ENCODE measurements at regions not wholly inside any gene's neighbourhood (a gene's known extent, or its start where the extent isn't known, plus 50 kb on each side); places are given as distances from the start of the nearest gene placed in this dataset.
"Not testable (repeated sequence)": the region's sequence is repeated elsewhere in the genome, so short reads cannot be mapped to it uniquely, and the experiment has no call there.

DNA sequence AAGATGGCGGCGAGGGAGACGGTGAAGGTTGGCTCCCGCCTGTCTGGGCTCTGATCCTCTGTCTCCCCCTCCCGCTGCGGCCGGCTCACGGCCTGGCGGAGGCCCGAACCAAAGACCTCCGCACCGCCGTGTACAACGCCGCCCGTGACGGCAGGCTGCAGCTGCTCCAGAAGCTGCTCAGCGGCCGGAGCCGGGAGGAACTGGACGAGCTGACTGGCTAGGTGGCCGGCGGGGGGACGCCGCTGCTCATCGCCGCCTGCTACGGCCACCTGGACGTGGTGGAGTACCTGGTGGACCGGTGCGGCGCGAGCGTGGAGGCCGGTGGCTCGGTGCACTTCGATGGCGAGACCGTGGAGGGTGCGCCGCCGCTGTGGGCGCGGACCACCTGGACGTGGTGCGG, 516.5 kb downstream of the TUBA3C start:
- DNase-seq (ENCODE audit: low spot score), result not testable (repeated sequence)

- not testable (repeated sequence) for DNase-seq (ENCODE audit: low spot score)
Measured at GRCh38 chr13:18663222-18663621, 518.4 kb downstream of the TUBA3C start.

GRCh38 chr13:18643644-18644172, 537.9 kb downstream of the TUBA3C start:
- not testable (repeated sequence) for DNase-seq (ENCODE audit: low spot score)

- not testable (repeated sequence) for DNase-seq (ENCODE audit: low spot score)
Measured at GRCh38 chr13:18628928-18629327, 552.7 kb downstream of the TUBA3C start.

GRCh38 chr13:18628428-18628827, 553.2 kb downstream of the TUBA3C start:
- DNase-seq (ENCODE audit: low spot score), result no peak

DNA sequence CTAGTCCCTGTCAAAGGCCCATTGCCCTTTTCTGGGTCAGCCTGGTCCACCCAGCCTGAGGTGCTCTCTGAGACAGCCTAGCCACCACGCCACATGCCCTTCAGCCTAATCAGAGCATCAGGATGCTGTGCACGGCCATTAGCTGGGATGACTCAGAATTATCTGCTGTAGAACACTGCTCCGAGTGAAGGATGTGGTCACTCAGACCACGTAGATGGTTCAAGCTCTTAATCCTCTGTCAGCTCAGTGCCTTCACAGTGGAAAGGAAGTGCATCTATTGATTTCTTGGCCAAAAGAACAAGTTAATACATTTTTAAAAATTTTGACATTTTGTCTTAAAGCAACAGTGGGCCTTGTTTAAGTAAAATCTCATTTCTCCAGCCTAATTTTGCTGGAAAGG, 557.6 kb downstream of the TUBA3C start:
- DNase-seq (ENCODE audit: low spot score), result not testable (repeated sequence)

- not testable (repeated sequence) for DNase-seq (ENCODE audit: low spot score)
Measured at GRCh38 chr13:18618442-18618841, 563.2 kb downstream of the TUBA3C start.

DNA sequence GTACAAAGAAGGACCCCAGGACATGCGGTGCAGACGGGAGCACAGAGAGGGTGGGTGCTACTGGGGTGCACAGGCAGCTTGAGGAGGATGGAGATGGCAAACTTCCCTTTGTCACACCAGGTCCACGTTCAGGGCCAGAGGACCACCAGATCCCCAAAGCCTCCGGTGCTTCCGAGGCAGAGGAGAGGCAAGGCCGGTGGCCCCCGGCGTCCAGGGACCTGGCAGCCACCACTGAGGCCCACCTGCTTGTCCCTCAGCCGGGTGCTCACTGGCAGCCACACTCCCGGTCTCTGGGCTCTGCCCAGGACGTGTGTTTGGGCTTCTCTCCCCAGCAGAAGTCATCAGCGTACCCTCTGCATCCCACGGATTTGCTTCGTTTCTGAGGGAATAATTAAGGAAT, 571.1 kb downstream of the TUBA3C start:
- DNase-seq (ENCODE audit: low spot score), result not testable (repeated sequence)

- DNase-seq (ENCODE audit: low spot score), result not testable (repeated sequence)
Measured at GRCh38 chr13:18609371-18609770, 572.3 kb downstream of the TUBA3C start.

- not testable (repeated sequence) for DNase-seq (ENCODE audit: low spot score)
Measured at GRCh38 chr13:18608851-18609250, 572.8 kb downstream of the TUBA3C start.

- DNase-seq (ENCODE audit: low spot score), result not testable (repeated sequence)
Measured at GRCh38 chr13:18600366-18600765, 581.3 kb downstream of the TUBA3C start.

GRCh38 chr13:18599791-18600211, 581.8 kb downstream of the TUBA3C start:
- DNase-seq (ENCODE audit: low spot score), result not testable (repeated sequence)

GRCh38 chr13:18598543-18598942, 583.1 kb downstream of the TUBA3C start:
- DNase-seq (ENCODE audit: low spot score), result not testable (repeated sequence)

DNA sequence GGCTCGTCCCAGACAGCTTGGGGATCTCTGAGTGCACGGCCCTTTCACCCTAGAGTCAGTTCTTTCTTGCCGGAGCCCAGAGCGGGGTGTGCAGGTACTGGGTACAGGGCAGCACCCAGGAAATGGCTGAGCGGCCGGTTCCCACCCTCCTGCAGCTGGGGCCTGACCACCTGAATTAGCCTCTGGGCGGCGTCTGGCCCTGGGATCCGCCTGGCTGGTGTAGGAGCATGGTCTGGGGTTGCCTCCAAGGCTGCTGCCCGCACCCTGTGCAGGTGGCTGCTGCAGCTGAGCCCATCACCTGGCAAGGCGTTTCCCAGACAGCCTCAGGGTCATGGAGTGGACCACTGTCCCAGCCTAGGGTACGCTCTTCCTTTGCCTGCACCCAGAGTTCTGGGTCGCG, 583.7 kb downstream of the TUBA3C start:
- DNase-seq (ENCODE audit: low spot score), result not testable (repeated sequence)

DNA sequence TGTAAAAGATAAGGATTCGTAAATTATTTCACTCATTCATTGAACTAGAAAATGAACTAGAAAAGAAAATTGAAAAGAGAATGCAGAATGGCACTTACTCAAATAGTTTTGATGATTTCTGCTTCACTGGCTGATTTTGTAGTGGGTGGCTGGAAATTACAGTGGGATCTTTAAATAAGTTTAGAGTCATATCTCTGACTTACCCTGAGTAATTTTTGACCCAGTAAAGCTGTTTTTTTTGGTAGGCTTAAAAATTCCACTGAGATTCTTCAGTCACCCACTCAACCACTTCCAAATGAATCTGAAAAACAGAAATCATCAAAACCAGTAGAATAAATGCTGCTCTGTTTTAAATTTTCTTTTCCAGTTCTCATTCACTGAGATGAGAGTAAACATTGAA, 604.5 kb downstream of the TUBA3C start:
- not testable (repeated sequence) for DNase-seq (ENCODE audit: low spot score)

- not testable (repeated sequence) for DNase-seq (ENCODE audit: low spot score)
Measured at GRCh38 chr13:18567890-18568289, 613.7 kb downstream of the TUBA3C start.
